Muscle layer of duodenum (tissue), 2 donors: ENCODE measurements at regions not wholly inside any gene's neighbourhood (a gene's known extent, or its start where the extent isn't known, plus 50 kb on each side); places are given as distances from the start of the nearest gene placed in this dataset.

Experiments used
- H3K27ac ChIP-seq: one replicate; pipeline ENCODE4 v1.7.0; 2013; ENCODE audit warnings: mild to moderate bottlenecking, low read length
- H3K27me3 ChIP-seq: one replicate; pipeline ENCODE4 v1.7.0; 2013; ENCODE audit warnings: low read depth, mild to moderate bottlenecking, control low read depth, low read length
- H3K36me3 ChIP-seq, 2 donors: one replicate each; pipeline ENCODE4 v1.7.0; 2013; ENCODE audit warnings: low read length in 2 of 2, control low read depth in 1 of 2, mild to moderate bottlenecking in 1 of 2; ENCODE audit not compliant: insufficient read depth in 2 of 2, control insufficient read depth in 1 of 2
- H3K4me1 ChIP-seq, 2 donors: one replicate each; pipeline ENCODE4 v1.7.0; 2013; ENCODE audit warnings: low read length in 2 of 2, mild to moderate bottlenecking in 2 of 2, control low read depth in 1 of 2, moderate library complexity in 1 of 2; ENCODE audit not compliant: insufficient read depth in 2 of 2, control insufficient read depth in 1 of 2
- H3K4me3 ChIP-seq, 2 donors: one replicate each; pipeline ENCODE4 v1.7.0; 2013; ENCODE audit warnings: low read length in 2 of 2, low read depth in 1 of 2, mild to moderate bottlenecking in 1 of 2
- H3K9me3 ChIP-seq, 2 donors: one replicate each; pipeline ENCODE4 v1.7.0; 2013; ENCODE audit warnings: low read length in 2 of 2, control low read depth in 1 of 2, mild to moderate bottlenecking in 1 of 2; ENCODE audit not compliant: control insufficient read depth in 1 of 2
- donor health status: healthy.

GRCh38 chr4:121462660-121463261 is 81.9 kb upstream of the QRFPR start:
- H3K27ac ChIP-seq: no peak overlapping the region
- no peaks in the 10 kb centered on the region for H3K36me3 ChIP-seq
- H3K27me3 ChIP-seq: no peaks in the 10 kb centered on the region
- H3K4me3 ChIP-seq: no peak overlapping the region
- no peaks in the 10 kb centered on the region for H3K9me3 ChIP-seq
- no peaks in the 10 kb centered on the region for H3K4me1 ChIP-seq

- Histone ChIP-seq H3K27me3 (no peaks in the 10 kb centered on the region), H3K36me3 (no peaks in the 10 kb centered on the region), H3K4me1 (no peaks in the 10 kb centered on the region)
Measured at GRCh38 chr4:121459026-121459425, 78.2 kb upstream of the QRFPR start.

GRCh38 chr4:121457278-121457875 is 76.6 kb upstream of the QRFPR start:
- no peaks in the 10 kb centered on the region for H3K9me3 ChIP-seq
- H3K27me3 ChIP-seq: no peaks in the 10 kb centered on the region
- H3K27ac ChIP-seq: no peak overlapping the region
- no peaks in the 10 kb centered on the region for H3K4me1 ChIP-seq
- H3K4me3 ChIP-seq: no peak overlapping the region
- H3K36me3 ChIP-seq: no peaks in the 10 kb centered on the region

More at GRCh38 chr4:121459026-121459425, 78.2 kb upstream of the QRFPR start:
- Histone ChIP-seq H3K9me3 (no peaks in the 10 kb centered on the region), H3K4me3 (no peak overlapping the region), H3K27ac (no peak overlapping the region)

DNA sequence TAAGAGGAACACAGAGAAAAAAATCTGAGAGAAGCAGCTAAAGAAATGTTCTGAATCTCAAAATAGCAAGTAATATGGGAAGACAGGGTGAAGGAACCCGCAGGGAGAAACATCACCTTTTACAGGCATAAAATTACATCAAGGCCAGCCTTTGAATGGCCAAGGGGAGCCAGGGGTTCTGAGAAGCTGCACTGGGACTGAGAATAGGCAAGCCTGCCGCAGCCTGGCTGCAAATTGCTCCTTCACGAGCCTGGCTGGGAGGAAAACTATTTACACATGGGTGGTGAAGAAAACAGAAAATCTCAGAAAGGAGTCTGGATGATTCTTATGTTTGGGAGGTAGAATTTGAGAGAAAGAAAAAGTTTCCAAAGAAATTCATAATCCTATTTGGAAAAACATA is 74.5 kb upstream of the QRFPR start:
- H3K9me3 ChIP-seq: no peaks in the 10 kb centered on the region
- no peaks in the 10 kb centered on the region for H3K27me3 ChIP-seq
- no peaks in the 10 kb centered on the region for H3K36me3 ChIP-seq
- no peak overlapping the region for H3K4me3 ChIP-seq
- H3K27ac ChIP-seq: no peak overlapping the region
- H3K4me1 ChIP-seq: no peaks in the 10 kb centered on the region

DNA sequence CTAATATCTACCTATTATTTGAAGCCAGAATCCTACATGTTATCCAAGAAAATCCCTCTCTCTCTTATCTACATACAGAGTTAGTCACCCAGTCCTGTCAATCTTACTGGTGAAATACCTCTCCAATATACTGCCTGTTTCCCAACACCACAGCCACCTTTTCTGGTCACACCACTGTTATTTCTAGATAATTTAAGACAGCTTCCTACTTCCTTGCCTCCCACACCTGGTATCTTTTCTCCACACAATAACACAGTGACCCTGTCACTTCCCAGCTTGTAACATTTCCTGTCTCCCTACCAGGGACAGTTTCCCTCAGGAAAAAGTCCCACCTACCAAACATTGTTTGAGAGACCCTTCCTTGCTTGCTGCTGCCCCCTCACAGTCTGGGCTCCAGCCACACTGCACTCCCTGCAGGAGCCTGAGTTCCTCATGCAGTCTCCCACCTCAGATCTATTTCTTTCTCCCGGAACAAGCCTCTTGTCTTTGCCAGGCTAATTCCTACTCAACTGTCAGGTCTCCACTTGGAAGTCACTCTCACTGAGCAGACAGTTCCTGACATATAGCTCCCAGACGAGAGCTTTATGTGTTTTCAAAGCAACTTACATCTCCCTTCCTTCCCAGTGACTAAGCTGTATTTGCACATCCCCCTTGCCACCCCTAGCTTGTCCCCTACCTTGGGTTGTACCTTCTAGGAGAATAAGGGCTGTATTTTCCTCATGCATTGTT is 73.6 kb upstream of the QRFPR start:
- H3K4me1 ChIP-seq: no peaks in the 10 kb centered on the region
- H3K9me3 ChIP-seq: no peaks in the 10 kb centered on the region
- H3K27ac ChIP-seq: no peak overlapping the region
- H3K27me3 ChIP-seq: no peaks in the 10 kb centered on the region
- no peak overlapping the region for H3K4me3 ChIP-seq
- H3K36me3 ChIP-seq: no peaks in the 10 kb centered on the region

- Histone ChIP-seq H3K4me1 (no peaks in the 10 kb centered on the region), H3K36me3 (no peaks in the 10 kb centered on the region), H3K27ac (no peak overlapping the region), H3K4me3 (no peak overlapping the region), H3K9me3 (no peaks in the 10 kb centered on the region), H3K27me3 (no peaks in the 10 kb centered on the region)
Measured at GRCh38 chr4:121451310-121451709, 70.5 kb upstream of the QRFPR start.

DNA sequence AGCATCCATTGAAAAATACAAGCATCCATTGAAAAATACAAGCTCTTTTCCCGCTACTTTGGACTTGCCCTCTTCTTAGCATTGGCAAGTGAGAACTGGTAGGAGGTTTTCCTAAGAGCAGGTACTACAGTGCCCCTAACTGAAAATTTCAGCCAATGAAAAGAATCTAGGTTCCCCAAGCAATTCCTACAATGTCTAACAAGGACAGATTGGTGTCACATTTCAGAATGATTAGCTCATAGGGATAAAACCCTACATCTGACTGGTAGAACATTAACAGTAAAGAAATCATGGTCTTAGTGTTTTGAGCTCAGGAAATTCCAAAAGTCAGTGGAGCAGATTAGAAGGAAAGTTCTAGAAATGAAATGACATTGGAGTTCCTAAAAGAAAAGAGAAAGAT is 68.6 kb upstream of the QRFPR start:
- Histone ChIP-seq H3K27me3 (no peaks in the 10 kb centered on the region), H3K9me3 (no peaks in the 10 kb centered on the region), H3K4me3 (no peak overlapping the region), H3K27ac (no peak overlapping the region), H3K36me3 (no peaks in the 10 kb centered on the region), H3K4me1 (no peaks in the 10 kb centered on the region)

DNA sequence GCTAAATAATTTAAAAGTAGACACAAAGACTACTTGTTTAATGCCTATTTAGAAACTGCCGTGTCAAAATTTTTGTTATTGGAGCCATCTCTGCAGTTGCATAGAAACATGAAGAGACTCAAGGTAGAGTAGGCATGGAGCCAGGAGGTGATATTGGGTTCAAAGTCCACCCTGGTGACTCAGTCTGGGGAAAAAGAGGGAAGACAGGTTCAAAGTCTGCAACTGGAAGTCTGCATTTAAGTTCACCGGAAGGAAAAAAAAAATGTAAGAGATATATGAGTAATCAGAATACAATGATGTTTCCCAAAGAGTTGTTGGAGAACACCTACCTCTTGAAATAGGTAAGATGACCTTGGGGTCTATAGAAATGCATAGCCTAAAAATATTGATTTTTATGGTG is 67.4 kb upstream of the QRFPR start:
- Histone ChIP-seq H3K9me3 (no peaks in the 10 kb centered on the region), H3K27me3 (no peaks in the 10 kb centered on the region), H3K4me3 (no peak overlapping the region), H3K36me3 (no peaks in the 10 kb centered on the region), H3K4me1 (no peaks in the 10 kb centered on the region), H3K27ac (no peak overlapping the region)

GRCh38 chr4:121439669-121440068 is 58.9 kb upstream of the QRFPR start:
- Histone ChIP-seq H3K4me3 (peak overlapping the region in 1 of 2 donors; percentile 10), H3K4me1 (no peaks in the 10 kb centered on the region), H3K36me3 (no peaks in the 10 kb centered on the region), H3K9me3 (peaks cover 4 to 18% of the 10 kb centered on the region in 2 donors), H3K27ac (no peak overlapping the region), H3K27me3 (no peaks in the 10 kb centered on the region)
